Endothelial cell of umbilical vein (primary cell): ENCODE measurements at regions not wholly inside any gene's neighbourhood (a gene's known extent, or its start where the extent isn't known, plus 50 kb on each side); places are given as distances from the start of the nearest gene placed in this dataset.

ENCODE experiments used
- BruUV-seq: library from RNA; stranded (reverse); fragments of 400-500 nt; replicated peaks from 2 replicates; lab custom pipeline; 2021; lab: Mats Ljungman, UMichigan
- CTCF ChIA-PET: fragments of 300-600, 350-600 bp; sonication (Branson Sonifier 250); formaldehyde crosslinking; loops from one replicate; lab custom pipeline; 2021; ENCODE audit warnings: antibody characterized with exemption, inconsistent platforms; lab: Charles Lee
- POLR2A ChIA-PET: fragments of 300-600, 350-600 bp; sonication (Branson Sonifier 250); formaldehyde crosslinking; loops from one replicate; lab custom pipeline; 2021; ENCODE audit warnings: antibody characterized with exemption, inconsistent platforms; lab: Charles Lee
- DNase-seq: peaks from one replicate; pipeline ENCODE4 v3.0.0-alpha.2; 2011; ENCODE audit warnings: low read depth, low spot score
- FAIRE-seq: peaks from 2 replicates; lab custom pipeline; 2011; peaks lifted over from hg19 to GRCh38; lab: Jason Lieb, UNC
- H2AFZ ChIP-seq: 2 replicates; pipeline ENCODE4 v1.6.0; 2012; ENCODE audit warnings: low read depth, low read length, control low read depth, inconsistent platforms
- H3K27ac ChIP-seq: 2 replicates; pipeline ENCODE4 v1.5.1; 2011; ENCODE audit warnings: low read depth, mild to moderate bottlenecking, control low read depth, low read length, moderate library complexity; ENCODE audit not compliant: insufficient read depth
- H3K27me3 ChIP-seq, 2 experiments: 2 replicates each; pipeline versions ENCODE4 v1.6.0 to v1.6.1; 2011; ENCODE audit warnings: low read length in 2 of 2, mixed read lengths in 1 of 2; ENCODE audit not compliant: control insufficient read depth in 2 of 2, insufficient read depth in 2 of 2
- H3K36me3 ChIP-seq, 2 experiments: 2 replicates in 1 of 2; 3 replicates in 1 of 2; pipeline ENCODE4 v1.5.1; 2011; ENCODE audit warnings: low read length in 2 of 2, mild to moderate bottlenecking in 1 of 2, moderate library complexity in 1 of 2; ENCODE audit not compliant: control insufficient read depth in 2 of 2, insufficient read depth in 2 of 2; ENCODE audit errors: extremely low read depth in 1 of 2
- H3K4me1 ChIP-seq: 3 replicates; pipeline ENCODE4 v1.5.1; 2011; ENCODE audit warnings: mild to moderate bottlenecking, low read length; ENCODE audit not compliant: control insufficient read depth, insufficient read depth; ENCODE audit errors: extremely low read depth
- H3K4me2 ChIP-seq: 2 replicates; pipeline ENCODE4 v1.6.1; 2011; ENCODE audit warnings: low read length, control low read depth, mixed read lengths; ENCODE audit not compliant: insufficient read depth
- H3K4me3 ChIP-seq, 3 experiments: fragments of 200-600 bp in 1 of 3; sonication (generic), shearing (Covaris generic) in 1 of 3; replicated peaks in 1 of 3; 2 replicates each; pipeline ENCODE4 v1.5.1; 2011 to 2016; ENCODE audit warnings: control low read depth in 3 of 3, low read length in 3 of 3, mild to moderate bottlenecking in 2 of 3, inconsistent platforms in 1 of 3, low read depth in 1 of 3, moderate library complexity in 1 of 3; ENCODE audit not compliant: insufficient read depth in 1 of 3
- H3K79me2 ChIP-seq: 2 replicates; pipeline ENCODE4 v1.6.0; 2012; ENCODE audit warnings: low read length, inconsistent platforms; ENCODE audit not compliant: control insufficient read depth, insufficient read depth
- H3K9ac ChIP-seq: replicated peaks from 2 replicates; pipeline ENCODE3; 2011; ENCODE audit warnings: low read length, control low read depth; ENCODE audit not compliant: insufficient read depth; ENCODE audit errors: extremely low read depth
- H3K9me1 ChIP-seq: replicated peaks from 3 replicates; pipeline ENCODE4 v1.6.0; 2011; ENCODE audit warnings: mild to moderate bottlenecking, low read length; ENCODE audit not compliant: control insufficient read depth, insufficient read depth; ENCODE audit errors: extremely low read depth
- H3K9me3 ChIP-seq: replicated peaks from 2 replicates; pipeline ENCODE4 v1.5.1; 2012; ENCODE audit warnings: low read length, inconsistent platforms; ENCODE audit not compliant: control insufficient read depth, insufficient read depth
- H4K20me1 ChIP-seq: replicated peaks from 2 replicates; pipeline ENCODE3; 2011; ENCODE audit warnings: mild to moderate bottlenecking, low read length; ENCODE audit not compliant: control insufficient read depth, insufficient read depth; ENCODE audit errors: extremely low read depth
- CTCF ChIP-seq, 2 donors: IDR thresholded peaks; 1 replicate in 1 of 2; 2 replicates in 1 of 2; pipeline ENCODE4 v1.5.1; 2011; ENCODE audit warnings: low read length in 2 of 2, mild to moderate bottlenecking in 2 of 2, moderate library complexity in 2 of 2, control low read depth in 1 of 2, inconsistent platforms in 1 of 2, low read depth in 1 of 2; ENCODE audit not compliant: insufficient read depth in 1 of 2; ENCODE audit errors: extremely low read depth in 1 of 2
- EZH2 ChIP-seq: IDR thresholded peaks from 2 replicates; pipeline ENCODE4 v1.6.1; 2012; ENCODE audit warnings: borderline replicate concordance, low read depth, mild to moderate bottlenecking, moderate library complexity, low read length, inconsistent platforms; ENCODE audit not compliant: severe bottlenecking
- FOS ChIP-seq: IDR thresholded peaks from 2 replicates; pipeline ENCODE4 v1.6.1; 2011; ENCODE audit warnings: mild to moderate bottlenecking, low read length, moderate library complexity, borderline replicate concordance; ENCODE audit not compliant: insufficient read depth
- GATA2 ChIP-seq: IDR thresholded peaks from 2 replicates; pipeline ENCODE4 v1.7.0; 2011; ENCODE audit warnings: low read depth, mild to moderate bottlenecking, moderate library complexity, mixed read lengths, low read length; ENCODE audit not compliant: insufficient read length, insufficient read depth
- JUN ChIP-seq: IDR thresholded peaks from 2 replicates; pipeline ENCODE4 v1.6.1; 2011; ENCODE audit warnings: borderline replicate concordance, low read depth; ENCODE audit not compliant: insufficient read length, insufficient read depth
- MYC ChIP-seq: IDR thresholded peaks from one replicate; pipeline ENCODE4 v1.6.1; 2011; ENCODE audit warnings: mild to moderate bottlenecking, low read depth, low read length
- POLR2A ChIP-seq: IDR thresholded peaks from 2 replicates; pipeline ENCODE4 v1.6.1; 2012; ENCODE audit warnings: low read depth, mild to moderate bottlenecking, control low read depth, low read length
- POLR2AphosphoS5 ChIP-seq: IDR thresholded peaks from 2 replicates; pipeline ENCODE4 v1.6.1; 2012; ENCODE audit warnings: low read depth, mild to moderate bottlenecking, control low read depth, low read length, moderate library complexity; ENCODE audit not compliant: insufficient read depth
- dilution Hi-C: fragments of 300-500 bp; cut with MboI; formaldehyde crosslinking; loops from one replicate; pipeline ENCODE4 v1.15.0; 2019; ENCODE audit warnings: low sequenced_read_pairs; ENCODE audit not compliant: extremely low pct_ligation_motif_present
- intact Hi-C: fragments of 100-400 bp; cut with micrococcal nuclease; formaldehyde crosslinking; loops from one replicate; pipeline ENCODE4 v1.10.0; 2022
- TF ChIP-seq, protein P1 (sequence below): IDR thresholded peaks from 2 replicates; pipeline ENCODE4 v1.6.1; 2011; ENCODE audit not compliant: insufficient read depth, insufficient read length

- Histone ChIP-seq H3K4me3 (no peak overlapping the region), H3K4me1 (no peaks in the 10 kb centered on the region), H3K9me3 (no peaks in the 10 kb centered on the region), H4K20me1 (no peaks in the 10 kb centered on the region), H3K79me2 (no peaks in the 10 kb centered on the region), H3K9me1 (no peaks in the 10 kb centered on the region), H3K27ac (no peak overlapping the region), H3K4me2 (no peak overlapping the region), H3K9ac (no peak overlapping the region), H3K27me3 (peaks cover 3 to 9% of the 10 kb centered on the region in 2 experiments), H2AFZ (no peak overlapping the region), H3K36me3 (no peaks in the 10 kb centered on the region)
- no peak for DNase-seq
- ChIA-PET POLR2A (no interaction called here), CTCF (no interaction called here)
- FAIRE-seq = no peak
- intact Hi-C loops = no loop called here
- BruUV-seq = no TSS peak
- TF ChIP-seq POLR2A (no peak), MYC (no peak), EZH2 (no peak), CTCF (IDR thresholded peaks at IDR 0.05; ENCODE audit: extremely low read depth in 1 of 2, insufficient read depth in 1 of 2, low read depth in 1 of 2, low read length in 2 of 2) (no peak), FOS (no peak), GATA2 (no peak), JUN (no peak), POLR2AphosphoS5 (no peak)
- TF ChIP-seq, protein P1, sequence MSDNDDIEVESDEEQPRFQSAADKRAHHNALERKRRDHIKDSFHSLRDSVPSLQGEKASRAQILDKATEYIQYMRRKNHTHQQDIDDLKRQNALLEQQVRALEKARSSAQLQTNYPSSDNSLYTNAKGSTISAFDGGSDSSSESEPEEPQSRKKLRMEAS = no peak
- dilution Hi-C loops = no loop called here
Measured at GRCh38 chr17:36867716-36868341, 69.4 kb upstream of the LHX1 start.
